Mucosa of rectum (tissue), 2 donors: ENCODE measurements at regions not wholly inside any gene's neighbourhood (a gene's known extent, or its start where the extent isn't known, plus 50 kb on each side); places are given as distances from the start of the nearest gene placed in this dataset.

Experiments
- H3K27ac ChIP-seq, 2 donors: one replicate each; pipeline ENCODE4 v1.7.0; 2013; ENCODE audit warnings: inconsistent platforms in 2 of 2, low read depth in 2 of 2, low read length in 2 of 2
- H3K27me3 ChIP-seq, 2 donors: one replicate each; pipeline ENCODE4 v1.7.0; 2013; ENCODE audit warnings: low read length in 2 of 2; ENCODE audit not compliant: control insufficient read depth in 2 of 2, insufficient read depth in 2 of 2
- H3K36me3 ChIP-seq, 2 donors: one replicate each; pipeline ENCODE4 v1.7.0; 2013; ENCODE audit warnings: low read length in 2 of 2; ENCODE audit not compliant: control insufficient read depth in 2 of 2, insufficient read depth in 2 of 2
- H3K4me1 ChIP-seq, 2 donors: one replicate each; pipeline ENCODE4 v1.7.0; 2013; ENCODE audit warnings: low read length in 2 of 2, mild to moderate bottlenecking in 1 of 2; ENCODE audit not compliant: control insufficient read depth in 2 of 2, insufficient read depth in 2 of 2
- H3K4me3 ChIP-seq, 2 donors: one replicate each; pipeline ENCODE4 v1.7.0; 2013; ENCODE audit warnings: low read length in 2 of 2
- H3K9ac ChIP-seq, 2 donors: one replicate each; pipeline ENCODE4 v1.7.0; 2013; ENCODE audit warnings: low read length in 2 of 2, low read depth in 1 of 2, mild to moderate bottlenecking in 1 of 2
- H3K9me3 ChIP-seq, 2 donors: one replicate each; pipeline ENCODE4 v1.7.0; 2013; ENCODE audit warnings: low read length in 2 of 2; ENCODE audit not compliant: control insufficient read depth in 2 of 2
- donor health status: healthy.
- donor health status: Normal muscosa, but diverticular disease.

DNA sequence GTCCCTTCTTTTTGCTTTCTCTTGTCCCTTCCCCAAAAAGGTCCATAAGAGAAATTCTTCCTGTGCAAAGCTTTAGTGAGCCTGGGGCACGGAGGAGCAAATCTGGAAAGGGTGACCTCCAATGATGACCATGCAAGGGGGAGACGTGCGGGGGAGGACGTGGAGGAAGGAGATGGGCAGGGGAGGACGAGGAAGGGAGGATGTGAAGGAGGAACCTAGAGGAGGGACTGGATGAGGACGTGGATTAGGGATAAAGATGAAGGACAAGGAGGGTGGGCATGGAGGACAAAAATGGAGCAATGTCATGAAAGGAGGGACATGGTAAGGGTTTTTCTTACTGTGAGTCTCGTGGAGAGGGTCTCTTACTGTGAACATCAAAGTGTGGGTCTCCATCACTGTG is 139.5 kb downstream of the ERMARD start:
- H3K27ac ChIP-seq, result no peak overlapping the region
- H3K9me3 ChIP-seq, result no peaks in the 10 kb centered on the region
- H3K4me1 ChIP-seq, result no peaks in the 10 kb centered on the region
- H3K36me3 ChIP-seq, result no peaks in the 10 kb centered on the region
- H3K9ac ChIP-seq, result no peak overlapping the region
- H3K4me3 ChIP-seq, result no peak overlapping the region
- H3K27me3 ChIP-seq, result no peaks in the 10 kb centered on the region

DNA sequence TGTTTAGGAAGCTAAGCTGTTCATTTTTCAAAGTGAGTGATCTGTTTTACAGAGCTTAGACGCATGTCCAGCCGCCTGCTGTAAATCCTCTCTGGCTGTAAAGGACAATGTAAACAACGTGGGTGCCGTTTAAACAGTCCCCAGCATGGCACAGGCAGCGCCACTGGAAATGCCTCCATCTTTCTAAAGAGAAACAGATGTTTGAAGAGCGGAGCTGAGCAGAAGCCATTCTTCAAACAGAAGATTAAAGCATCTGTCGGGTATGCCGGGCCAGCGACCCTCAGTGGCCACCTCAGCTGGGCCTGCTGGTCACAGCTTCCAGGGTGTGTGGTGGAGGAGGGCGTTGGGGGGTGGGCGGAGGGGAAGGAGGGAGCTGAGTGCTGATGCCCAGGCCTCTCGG is 138.6 kb downstream of the ERMARD start:
- Histone ChIP-seq H3K27me3 (peaks cover 0 to 2% of the 10 kb centered on the region in 2 donors), H3K4me1 (no peaks in the 10 kb centered on the region), H3K4me3 (no peak overlapping the region), H3K27ac (no peak overlapping the region), H3K9me3 (no peaks in the 10 kb centered on the region), H3K9ac (no peak overlapping the region), H3K36me3 (no peaks in the 10 kb centered on the region)

DNA sequence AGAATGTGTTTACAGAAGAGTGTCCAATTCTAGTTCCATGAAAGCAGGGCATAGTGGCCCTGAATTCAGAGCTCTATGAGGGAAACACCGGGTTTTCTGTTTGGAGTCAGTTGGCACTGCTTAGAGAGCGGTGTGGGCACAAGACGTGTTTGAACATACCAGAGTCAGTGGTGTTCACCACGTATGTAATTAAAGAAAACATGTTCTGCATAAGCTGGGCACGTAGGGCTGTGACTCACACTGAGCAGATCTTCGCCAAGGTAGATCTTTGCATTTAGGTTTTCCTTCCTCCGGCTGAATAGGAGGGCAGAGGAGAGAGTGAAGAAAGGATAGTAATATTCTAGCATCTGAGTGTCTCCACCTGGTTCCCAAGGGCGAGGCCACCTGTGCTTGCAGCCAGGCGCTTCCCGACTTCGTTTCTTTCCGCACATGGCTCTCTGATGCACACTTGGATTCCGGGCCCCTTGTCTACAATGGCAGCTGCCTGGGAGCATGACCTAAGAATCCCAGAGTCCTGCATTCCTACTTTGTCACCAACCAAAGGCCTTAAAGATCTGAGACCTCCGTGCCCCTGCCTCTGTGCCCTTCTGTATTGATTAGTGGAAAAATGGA is 136.2 kb downstream of the ERMARD start:
- Histone ChIP-seq H3K4me1 (no peaks in the 10 kb centered on the region), H3K27me3 (peaks cover 0 to 2% of the 10 kb centered on the region in 2 donors), H3K27ac (no peak overlapping the region), H3K36me3 (no peaks in the 10 kb centered on the region), H3K4me3 (no peak overlapping the region), H3K9me3 (no peaks in the 10 kb centered on the region), H3K9ac (no peak overlapping the region)

DNA sequence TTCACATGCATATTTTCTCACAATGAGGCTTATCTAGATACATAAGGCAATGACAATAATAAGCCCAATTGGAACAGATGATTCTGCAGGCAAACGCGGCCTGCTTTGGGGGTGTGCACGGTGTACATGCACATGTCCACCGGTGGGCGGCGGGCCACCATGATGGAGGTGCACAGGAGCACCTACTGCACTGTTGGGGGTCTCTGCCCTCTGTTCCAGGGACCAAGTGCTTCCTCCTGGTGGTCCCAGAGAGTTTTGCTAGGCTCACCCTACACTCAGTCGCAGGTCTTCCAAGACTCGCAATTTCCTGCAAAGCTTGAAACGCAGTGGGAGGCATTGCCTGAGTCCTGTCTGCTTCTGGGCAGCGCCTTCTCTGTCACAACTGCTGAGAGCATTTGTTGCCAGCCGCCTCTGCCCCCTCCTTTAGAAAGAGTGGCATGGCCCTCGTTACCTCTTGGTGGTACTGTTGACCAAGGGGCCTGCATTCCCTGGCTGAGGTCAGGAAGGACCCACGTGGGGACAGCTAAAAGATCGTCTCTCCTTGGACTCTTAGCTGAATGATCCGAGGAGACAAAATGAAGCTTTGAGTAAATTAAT is 135.3 kb downstream of the ERMARD start:
- Histone ChIP-seq H3K27me3 (peaks cover 0 to 2% of the 10 kb centered on the region in 2 donors), H3K4me3 (no peak overlapping the region), H3K36me3 (no peaks in the 10 kb centered on the region), H3K27ac (no peak overlapping the region), H3K4me1 (no peaks in the 10 kb centered on the region), H3K9me3 (no peaks in the 10 kb centered on the region), H3K9ac (no peak overlapping the region)

DNA sequence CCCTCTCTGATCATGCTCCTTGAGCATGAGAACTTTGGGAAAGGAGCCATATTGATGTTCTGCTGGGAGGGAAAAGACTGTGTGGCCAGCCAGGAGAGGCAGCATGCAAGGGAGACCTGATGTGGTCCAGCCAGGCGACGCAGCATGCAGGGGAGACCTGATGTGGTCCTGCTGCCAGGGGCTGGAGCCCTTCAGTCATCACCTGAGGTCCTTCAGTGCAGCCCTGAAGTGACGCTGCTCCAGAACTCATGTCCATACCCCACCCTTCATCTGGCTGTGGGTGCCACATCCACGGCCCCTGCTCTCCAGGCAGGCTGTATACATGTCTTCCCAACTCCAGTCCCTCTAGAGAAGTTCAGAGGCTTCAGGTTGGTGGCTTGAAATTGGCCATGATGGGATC is 134.4 kb downstream of the ERMARD start:
- no peaks in the 10 kb centered on the region for H3K4me1 ChIP-seq
- H3K9ac ChIP-seq, result no peak overlapping the region
- H3K9me3 ChIP-seq, result no peaks in the 10 kb centered on the region
- peaks cover 0 to 2% of the 10 kb centered on the region in 2 donors for H3K27me3 ChIP-seq
- no peaks in the 10 kb centered on the region for H3K36me3 ChIP-seq
- H3K27ac ChIP-seq, result no peak overlapping the region
- H3K4me3 ChIP-seq, result no peak overlapping the region

DNA sequence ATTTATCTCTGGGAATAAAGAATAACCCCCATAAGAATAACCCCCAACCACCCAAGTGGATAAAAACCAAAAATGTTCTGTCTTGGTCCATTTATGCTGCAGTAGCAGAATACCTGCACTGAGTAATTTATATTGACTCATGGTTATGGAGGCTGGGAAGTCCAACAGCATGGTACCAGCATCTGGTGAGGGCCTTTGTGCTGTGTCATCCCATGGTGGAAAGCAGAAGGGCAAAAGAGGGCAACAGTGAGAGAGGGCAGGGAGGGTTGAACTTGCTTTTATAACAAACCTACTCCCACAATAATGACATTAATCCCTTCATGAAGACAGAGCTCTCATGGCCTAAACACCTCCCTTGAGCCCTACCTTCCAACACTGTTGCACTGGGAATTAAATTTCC is 133.7 kb downstream of the ERMARD start:
- Histone ChIP-seq H3K9ac (no peak overlapping the region), H3K9me3 (no peaks in the 10 kb centered on the region), H3K36me3 (no peaks in the 10 kb centered on the region), H3K27ac (no peak overlapping the region), H3K4me3 (no peak overlapping the region), H3K27me3 (peaks cover 0 to 2% of the 10 kb centered on the region in 2 donors), H3K4me1 (no peaks in the 10 kb centered on the region)

DNA sequence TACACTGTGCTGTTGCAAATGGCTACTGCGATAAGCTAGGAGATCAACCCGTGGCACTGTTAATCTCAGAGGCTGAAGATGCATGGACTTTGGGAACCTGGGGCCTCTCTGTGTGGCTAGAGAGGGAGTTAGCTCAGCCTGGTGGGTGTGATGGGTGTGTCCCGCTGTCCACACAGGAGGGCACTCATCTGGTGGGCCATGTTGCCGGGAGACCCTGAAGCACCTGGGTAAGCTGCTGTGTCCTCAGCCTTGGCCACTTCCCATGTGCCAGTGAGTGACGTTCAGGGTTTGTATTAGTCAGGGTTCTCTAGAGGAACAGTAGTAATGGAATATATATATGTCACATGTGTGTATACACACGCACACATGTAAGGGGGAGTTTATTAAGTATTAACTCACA is 132.7 kb downstream of the ERMARD start:
- Histone ChIP-seq H3K9me3 (no peaks in the 10 kb centered on the region), H3K27me3 (peaks cover 2 to 5% of the 10 kb centered on the region in 2 donors), H3K9ac (no peak overlapping the region), H3K27ac (no peak overlapping the region), H3K4me1 (no peaks in the 10 kb centered on the region), H3K4me3 (no peak overlapping the region), H3K36me3 (no peaks in the 10 kb centered on the region)

DNA sequence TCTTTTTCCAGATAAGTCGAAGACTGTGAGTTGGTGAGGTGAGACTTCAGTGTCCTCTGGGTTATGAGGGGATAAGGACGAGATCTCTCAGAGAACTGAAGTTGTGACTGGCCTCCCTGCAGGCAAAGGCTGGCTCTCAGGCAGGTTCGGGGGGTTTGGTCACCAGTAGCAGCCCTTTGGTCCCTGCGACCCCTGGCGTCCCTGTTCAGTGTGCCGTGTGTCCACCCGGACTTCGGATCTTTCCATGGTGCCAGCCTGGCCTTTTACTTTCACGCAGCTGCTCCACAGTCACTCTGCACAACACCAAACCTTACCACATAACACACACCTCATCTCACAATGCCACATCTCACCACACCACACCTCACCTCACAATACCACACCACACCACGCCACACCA is 131.9 kb downstream of the ERMARD start:
- Histone ChIP-seq H3K4me3 (no peak overlapping the region), H3K27me3 (peaks cover 2 to 5% of the 10 kb centered on the region in 2 donors), H3K36me3 (no peaks in the 10 kb centered on the region), H3K9me3 (no peaks in the 10 kb centered on the region), H3K4me1 (no peaks in the 10 kb centered on the region), H3K9ac (no peak overlapping the region), H3K27ac (no peak overlapping the region)

DNA sequence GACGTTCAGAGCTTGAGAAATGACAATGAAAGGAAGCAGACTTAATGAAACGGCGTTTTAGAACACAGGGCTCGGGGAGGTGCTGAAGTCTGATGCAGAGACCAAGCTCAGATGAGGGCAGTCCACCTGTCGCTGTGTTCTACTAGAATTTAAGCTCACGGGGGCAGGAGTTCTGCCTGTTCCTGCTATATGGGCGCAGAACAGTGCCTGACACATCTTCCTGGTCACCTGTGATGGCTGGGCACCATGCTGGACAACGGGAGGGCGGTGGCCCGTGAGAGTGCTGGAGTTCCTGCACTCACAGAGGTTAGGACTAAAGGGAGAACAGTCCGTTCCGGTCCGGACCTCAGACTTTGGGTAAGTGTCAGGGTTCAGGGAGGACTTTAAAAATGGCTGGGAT is 130.6 kb downstream of the ERMARD start:
- peaks cover 2 to 5% of the 10 kb centered on the region in 2 donors for H3K27me3 ChIP-seq
- H3K4me1 ChIP-seq, result no peaks in the 10 kb centered on the region
- H3K9ac ChIP-seq, result no peak overlapping the region
- H3K4me3 ChIP-seq, result no peak overlapping the region
- H3K27ac ChIP-seq, result no peak overlapping the region
- H3K9me3 ChIP-seq, result no peaks in the 10 kb centered on the region
- no peaks in the 10 kb centered on the region for H3K36me3 ChIP-seq

DNA sequence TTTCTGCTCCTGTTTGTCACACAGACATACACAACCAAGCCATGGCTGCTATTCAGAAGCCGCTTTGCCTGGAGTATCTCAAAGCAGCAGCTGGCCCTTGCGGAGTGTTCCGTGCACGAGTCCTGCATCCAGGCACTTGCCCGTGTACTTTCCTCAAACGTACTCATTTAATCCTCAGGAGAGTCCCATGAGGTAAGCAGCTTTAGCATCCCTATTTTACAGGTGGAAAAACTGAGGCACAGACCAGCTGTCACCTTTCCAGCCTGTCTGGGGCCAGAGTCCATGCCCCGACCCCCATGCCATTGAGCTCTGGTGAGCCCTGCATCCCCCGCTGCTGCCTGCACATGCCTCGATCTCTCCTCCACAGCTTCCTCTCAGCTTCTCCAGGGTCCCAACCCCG is 130.0 kb downstream of the ERMARD start:
- no peak overlapping the region for H3K9ac ChIP-seq

More for the DNA sequence above, 130.0 kb downstream of the ERMARD start:
- no peaks in the 10 kb centered on the region for H3K9me3 ChIP-seq
- H3K4me1 ChIP-seq, result no peaks in the 10 kb centered on the region
- no peaks in the 10 kb centered on the region for H3K36me3 ChIP-seq
- H3K4me3 ChIP-seq, result no peak overlapping the region
- no peak overlapping the region for H3K27ac ChIP-seq
- H3K27me3 ChIP-seq, result peaks cover 2 to 5% of the 10 kb centered on the region in 2 donors
